WTC11 (cell line): ENCODE measurements at regions not wholly inside any gene's neighbourhood (a gene's known extent, or its start where the extent isn't known, plus 50 kb on each side); places are given as distances from the start of the nearest gene placed in this dataset.

Experiments
- ATAC-seq: fragments of 200-7000 bp; cut with Tn5 transposase; 2 replicates; pipeline ENCODE4 v1.10.0; 2021; ENCODE audit warnings: mild to moderate bottlenecking, moderate library complexity
- CTCF ChIA-PET: fragments of 300-600 bp; sonication (Branson Sonifier 250); formaldehyde crosslinking; loops from one replicate; lab custom pipeline; 2021; ENCODE audit warnings: antibody characterized with exemption; lab: Charles Lee
- POLR2A ChIA-PET: fragments of 350-600 bp; sonication (Branson Sonifier 250); formaldehyde crosslinking; loops from one replicate; lab custom pipeline; 2021; ENCODE audit warnings: antibody characterized with exemption; lab: Charles Lee
- DNase-seq: peaks from one replicate; pipeline ENCODE4 v3.0.0; 2021; ENCODE audit warnings: low spot score
- H3K27ac Mint-ChIP-seq: 2 replicates; pipeline ENCODE4 v1.8.0; 2021; ENCODE audit warnings: mixed read lengths
- H3K27me3 Mint-ChIP-seq: 2 replicates; pipeline ENCODE4 v1.8.0; 2021; ENCODE audit warnings: low read depth, mild to moderate bottlenecking, moderate library complexity, mixed read lengths
- H3K36me3 Mint-ChIP-seq: 2 replicates; pipeline ENCODE4 v1.8.0; 2021; ENCODE audit warnings: mixed read lengths
- H3K4me1 Mint-ChIP-seq: 2 replicates; pipeline ENCODE4 v1.8.0; 2022; ENCODE audit warnings: mixed read lengths
- H3K4me3 Mint-ChIP-seq: 2 replicates; pipeline ENCODE4 v1.8.0; 2021; ENCODE audit warnings: mild to moderate bottlenecking, moderate library complexity, mixed read lengths
- H3K9me3 Mint-ChIP-seq: 2 replicates; pipeline ENCODE4 v1.8.0; 2021; ENCODE audit warnings: mixed read lengths
- FOXK1 ChIP-seq: sonication (generic); formaldehyde crosslinking; IDR thresholded peaks from 2 replicates; pipeline ENCODE4 v1.8.0; 2022; ENCODE audit warnings: mild to moderate bottlenecking, moderate library complexity, missing genetic modification reagents
- GTF2I ChIP-seq: fragments of 250-450 bp; sonication (Bioruptor Pico); conservative IDR thresholded peaks from 2 replicates; pipeline ENCODE4 v1.4.0; 2021; ENCODE audit warnings: mild to moderate bottlenecking
- IRF2 ChIP-seq: sonication (generic); formaldehyde crosslinking; IDR thresholded peaks from 2 replicates; pipeline ENCODE4 v1.8.0; 2022; ENCODE audit warnings: low read depth, missing genetic modification reagents, borderline replicate concordance
- NR1H2 ChIP-seq: sonication (generic); formaldehyde crosslinking; IDR thresholded peaks from 2 replicates; pipeline ENCODE4 v1.9.0; 2021; ENCODE audit warnings: mild to moderate bottlenecking, moderate library complexity, missing genetic modification reagents
- NR2C2 ChIP-seq: sonication (generic); formaldehyde crosslinking; IDR thresholded peaks from 2 replicates; pipeline ENCODE4 v1.8.0; 2022; ENCODE audit warnings: mild to moderate bottlenecking, missing genetic modification reagents
- OVOL2 ChIP-seq: fragments of 250-450 bp; sonication (Bioruptor Pico); IDR thresholded peaks from 2 replicates; pipeline ENCODE4 v1.9.0; 2021; ENCODE audit warnings: mild to moderate bottlenecking, borderline replicate concordance
- PRRX2 ChIP-seq: fragments of 250-450 bp; sonication (Bioruptor Pico); IDR thresholded peaks from 2 replicates; pipeline ENCODE4 v1.8.0; 2021; ENCODE audit warnings: mild to moderate bottlenecking
- ZNF219 ChIP-seq: sonication (generic); formaldehyde crosslinking; IDR thresholded peaks from 2 replicates; pipeline ENCODE4 v1.8.0; 2023; ENCODE audit warnings: missing genetic modification reagents, mild to moderate bottlenecking, borderline replicate concordance
- ZNF423 ChIP-seq: fragments of 250-450 bp; sonication (Bioruptor Pico); IDR thresholded peaks from 2 replicates; pipeline ENCODE4 v2.1.2; 2022; ENCODE audit warnings: mild to moderate bottlenecking, moderate library complexity
- TF ChIP-seq, protein P1 (sequence below): sonication (generic); formaldehyde crosslinking; IDR thresholded peaks from 2 replicates; pipeline ENCODE4 v1.8.0; 2023; ENCODE audit warnings: missing genetic modification reagents, mild to moderate bottlenecking, borderline replicate concordance
- TF ChIP-seq, protein P2 (sequence below): fragments of 200-600 bp; IDR thresholded peaks from 2 replicates; pipeline ENCODE4 v1.8.0; 2022; ENCODE audit warnings: antibody characterized with exemption
- TF ChIP-seq, protein P3 (sequence below): fragments of 250-450 bp; sonication (Bioruptor Pico); IDR thresholded peaks from 2 replicates; pipeline ENCODE4 v1.9.0; 2021; ENCODE audit warnings: mild to moderate bottlenecking
- TF ChIP-seq, protein P4 (sequence below): sonication (generic); formaldehyde crosslinking; IDR thresholded peaks from 2 replicates; pipeline ENCODE4 v1.8.0; 2022; ENCODE audit warnings: mild to moderate bottlenecking, missing genetic modification reagents
- TF ChIP-seq, protein P5 (sequence below): sonication (generic); formaldehyde crosslinking; conservative IDR thresholded peaks from 2 replicates; pipeline ENCODE4 v1.8.1; 2022; ENCODE audit warnings: mild to moderate bottlenecking, missing genetic modification reagents
- TF ChIP-seq, protein P6 (sequence below): sonication (generic); formaldehyde crosslinking; IDR thresholded peaks from 2 replicates; pipeline ENCODE4 v1.8.1; 2022; ENCODE audit warnings: low read depth, missing genetic modification reagents, borderline replicate concordance
- TF ChIP-seq, protein P7 (sequence below): sonication (generic); formaldehyde crosslinking; IDR thresholded peaks from 2 replicates; pipeline ENCODE4 v1.8.1; 2022; ENCODE audit warnings: missing genetic modification reagents, borderline replicate concordance
- TF ChIP-seq, protein P8 (sequence below): fragments of 250-450 bp; sonication (Bioruptor Pico); IDR thresholded peaks from 2 replicates; pipeline ENCODE4 v1.8.0; 2021; ENCODE audit warnings: mild to moderate bottlenecking

DNA sequence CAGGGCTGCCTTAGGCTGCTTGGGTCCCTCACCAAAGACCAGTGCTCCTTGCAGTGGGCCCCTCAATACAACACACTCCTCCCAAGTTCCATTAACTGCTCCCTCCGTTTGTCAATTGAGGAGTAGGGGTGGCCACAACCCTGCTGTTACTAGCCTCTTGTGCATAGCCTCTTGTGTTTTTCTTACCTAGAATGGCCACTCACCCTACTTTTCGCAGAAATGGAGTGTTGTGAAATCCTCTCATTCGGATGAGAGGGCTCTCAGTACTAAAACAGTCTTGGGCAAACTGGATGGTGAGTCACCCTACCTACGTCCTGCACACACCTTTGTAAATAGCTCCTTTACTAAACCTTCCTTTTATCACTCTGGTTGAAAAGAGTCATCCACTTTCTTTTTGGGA, 253.9 kb downstream of the OSR1 start:
- CTCF ChIA-PET, result no interaction called here
- POLR2A ChIA-PET, result no interaction called here

More for the DNA sequence above, 253.9 kb downstream of the OSR1 start:
- 0 out of 2 replicates have a peak, but pooled peaks cover 2% of the 10 kb centered on the region for H3K4me1 Mint-ChIP-seq
- TF ChIP-seq ZNF423 (CRISPR knock-in tag) (no peak), IRF2 (CRISPR knock-in tag) (no peak), NR1H2 (CRISPR knock-in tag) (no peak), ZNF219 (no peak), PRRX2 (CRISPR knock-in tag) (no peak), FOXK1 (CRISPR knock-in tag) (no peak), OVOL2 (CRISPR knock-in tag) (no peak), NR2C2 (CRISPR knock-in tag) (no peak), GTF2I (CRISPR knock-in tag) (no peak)
- TF ChIP-seq, protein P1, sequence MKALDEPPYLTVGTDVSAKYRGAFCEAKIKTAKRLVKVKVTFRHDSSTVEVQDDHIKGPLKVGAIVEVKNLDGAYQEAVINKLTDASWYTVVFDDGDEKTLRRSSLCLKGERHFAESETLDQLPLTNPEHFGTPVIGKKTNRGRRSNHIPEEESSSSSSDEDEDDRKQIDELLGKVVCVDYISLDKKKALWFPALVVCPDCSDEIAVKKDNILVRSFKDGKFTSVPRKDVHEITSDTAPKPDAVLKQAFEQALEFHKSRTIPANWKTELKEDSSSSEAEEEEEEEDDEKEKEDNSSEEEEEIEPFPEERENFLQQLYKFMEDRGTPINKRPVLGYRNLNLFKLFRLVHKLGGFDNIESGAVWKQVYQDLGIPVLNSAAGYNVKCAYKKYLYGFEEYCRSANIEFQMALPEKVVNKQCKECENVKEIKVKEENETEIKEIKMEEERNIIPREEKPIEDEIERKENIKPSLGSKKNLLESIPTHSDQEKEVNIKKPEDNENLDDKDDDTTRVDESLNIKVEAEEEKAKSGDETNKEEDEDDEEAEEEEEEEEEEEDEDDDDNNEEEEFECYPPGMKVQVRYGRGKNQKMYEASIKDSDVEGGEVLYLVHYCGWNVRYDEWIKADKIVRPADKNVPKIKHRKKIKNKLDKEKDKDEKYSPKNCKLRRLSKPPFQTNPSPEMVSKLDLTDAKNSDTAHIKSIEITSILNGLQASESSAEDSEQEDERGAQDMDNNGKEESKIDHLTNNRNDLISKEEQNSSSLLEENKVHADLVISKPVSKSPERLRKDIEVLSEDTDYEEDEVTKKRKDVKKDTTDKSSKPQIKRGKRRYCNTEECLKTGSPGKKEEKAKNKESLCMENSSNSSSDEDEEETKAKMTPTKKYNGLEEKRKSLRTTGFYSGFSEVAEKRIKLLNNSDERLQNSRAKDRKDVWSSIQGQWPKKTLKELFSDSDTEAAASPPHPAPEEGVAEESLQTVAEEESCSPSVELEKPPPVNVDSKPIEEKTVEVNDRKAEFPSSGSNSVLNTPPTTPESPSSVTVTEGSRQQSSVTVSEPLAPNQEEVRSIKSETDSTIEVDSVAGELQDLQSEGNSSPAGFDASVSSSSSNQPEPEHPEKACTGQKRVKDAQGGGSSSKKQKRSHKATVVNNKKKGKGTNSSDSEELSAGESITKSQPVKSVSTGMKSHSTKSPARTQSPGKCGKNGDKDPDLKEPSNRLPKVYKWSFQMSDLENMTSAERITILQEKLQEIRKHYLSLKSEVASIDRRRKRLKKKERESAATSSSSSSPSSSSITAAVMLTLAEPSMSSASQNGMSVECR (CRISPR knock-in tag), result no peak
- TF ChIP-seq, protein P2, sequence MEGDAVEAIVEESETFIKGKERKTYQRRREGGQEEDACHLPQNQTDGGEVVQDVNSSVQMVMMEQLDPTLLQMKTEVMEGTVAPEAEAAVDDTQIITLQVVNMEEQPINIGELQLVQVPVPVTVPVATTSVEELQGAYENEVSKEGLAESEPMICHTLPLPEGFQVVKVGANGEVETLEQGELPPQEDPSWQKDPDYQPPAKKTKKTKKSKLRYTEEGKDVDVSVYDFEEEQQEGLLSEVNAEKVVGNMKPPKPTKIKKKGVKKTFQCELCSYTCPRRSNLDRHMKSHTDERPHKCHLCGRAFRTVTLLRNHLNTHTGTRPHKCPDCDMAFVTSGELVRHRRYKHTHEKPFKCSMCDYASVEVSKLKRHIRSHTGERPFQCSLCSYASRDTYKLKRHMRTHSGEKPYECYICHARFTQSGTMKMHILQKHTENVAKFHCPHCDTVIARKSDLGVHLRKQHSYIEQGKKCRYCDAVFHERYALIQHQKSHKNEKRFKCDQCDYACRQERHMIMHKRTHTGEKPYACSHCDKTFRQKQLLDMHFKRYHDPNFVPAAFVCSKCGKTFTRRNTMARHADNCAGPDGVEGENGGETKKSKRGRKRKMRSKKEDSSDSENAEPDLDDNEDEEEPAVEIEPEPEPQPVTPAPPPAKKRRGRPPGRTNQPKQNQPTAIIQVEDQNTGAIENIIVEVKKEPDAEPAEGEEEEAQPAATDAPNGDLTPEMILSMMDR, result no peak
- TF ChIP-seq, protein P3, sequence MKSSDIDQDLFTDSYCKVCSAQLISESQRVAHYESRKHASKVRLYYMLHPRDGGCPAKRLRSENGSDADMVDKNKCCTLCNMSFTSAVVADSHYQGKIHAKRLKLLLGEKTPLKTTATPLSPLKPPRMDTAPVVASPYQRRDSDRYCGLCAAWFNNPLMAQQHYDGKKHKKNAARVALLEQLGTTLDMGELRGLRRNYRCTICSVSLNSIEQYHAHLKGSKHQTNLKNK, result no peak
- TF ChIP-seq, protein P4, sequence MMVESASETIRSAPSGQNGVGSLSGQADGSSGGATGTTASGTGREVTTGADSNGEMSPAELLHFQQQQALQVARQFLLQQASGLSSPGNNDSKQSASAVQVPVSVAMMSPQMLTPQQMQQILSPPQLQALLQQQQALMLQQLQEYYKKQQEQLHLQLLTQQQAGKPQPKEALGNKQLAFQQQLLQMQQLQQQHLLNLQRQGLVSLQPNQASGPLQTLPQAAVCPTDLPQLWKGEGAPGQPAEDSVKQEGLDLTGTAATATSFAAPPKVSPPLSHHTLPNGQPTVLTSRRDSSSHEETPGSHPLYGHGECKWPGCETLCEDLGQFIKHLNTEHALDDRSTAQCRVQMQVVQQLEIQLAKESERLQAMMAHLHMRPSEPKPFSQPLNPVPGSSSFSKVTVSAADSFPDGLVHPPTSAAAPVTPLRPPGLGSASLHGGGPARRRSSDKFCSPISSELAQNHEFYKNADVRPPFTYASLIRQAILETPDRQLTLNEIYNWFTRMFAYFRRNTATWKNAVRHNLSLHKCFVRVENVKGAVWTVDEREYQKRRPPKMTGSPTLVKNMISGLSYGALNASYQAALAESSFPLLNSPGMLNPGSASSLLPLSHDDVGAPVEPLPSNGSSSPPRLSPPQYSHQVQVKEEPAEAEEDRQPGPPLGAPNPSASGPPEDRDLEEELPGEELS (CRISPR knock-in tag), result no peak
- TF ChIP-seq, protein P5, sequence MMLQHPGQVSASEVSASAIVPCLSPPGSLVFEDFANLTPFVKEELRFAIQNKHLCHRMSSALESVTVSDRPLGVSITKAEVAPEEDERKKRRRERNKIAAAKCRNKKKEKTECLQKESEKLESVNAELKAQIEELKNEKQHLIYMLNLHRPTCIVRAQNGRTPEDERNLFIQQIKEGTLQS, result no peak
- TF ChIP-seq, protein P6, sequence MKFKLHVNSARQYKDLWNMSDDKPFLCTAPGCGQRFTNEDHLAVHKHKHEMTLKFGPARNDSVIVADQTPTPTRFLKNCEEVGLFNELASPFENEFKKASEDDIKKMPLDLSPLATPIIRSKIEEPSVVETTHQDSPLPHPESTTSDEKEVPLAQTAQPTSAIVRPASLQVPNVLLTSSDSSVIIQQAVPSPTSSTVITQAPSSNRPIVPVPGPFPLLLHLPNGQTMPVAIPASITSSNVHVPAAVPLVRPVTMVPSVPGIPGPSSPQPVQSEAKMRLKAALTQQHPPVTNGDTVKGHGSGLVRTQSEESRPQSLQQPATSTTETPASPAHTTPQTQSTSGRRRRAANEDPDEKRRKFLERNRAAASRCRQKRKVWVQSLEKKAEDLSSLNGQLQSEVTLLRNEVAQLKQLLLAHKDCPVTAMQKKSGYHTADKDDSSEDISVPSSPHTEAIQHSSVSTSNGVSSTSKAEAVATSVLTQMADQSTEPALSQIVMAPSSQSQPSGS (CRISPR knock-in tag), result no peak
- TF ChIP-seq, protein P7, sequence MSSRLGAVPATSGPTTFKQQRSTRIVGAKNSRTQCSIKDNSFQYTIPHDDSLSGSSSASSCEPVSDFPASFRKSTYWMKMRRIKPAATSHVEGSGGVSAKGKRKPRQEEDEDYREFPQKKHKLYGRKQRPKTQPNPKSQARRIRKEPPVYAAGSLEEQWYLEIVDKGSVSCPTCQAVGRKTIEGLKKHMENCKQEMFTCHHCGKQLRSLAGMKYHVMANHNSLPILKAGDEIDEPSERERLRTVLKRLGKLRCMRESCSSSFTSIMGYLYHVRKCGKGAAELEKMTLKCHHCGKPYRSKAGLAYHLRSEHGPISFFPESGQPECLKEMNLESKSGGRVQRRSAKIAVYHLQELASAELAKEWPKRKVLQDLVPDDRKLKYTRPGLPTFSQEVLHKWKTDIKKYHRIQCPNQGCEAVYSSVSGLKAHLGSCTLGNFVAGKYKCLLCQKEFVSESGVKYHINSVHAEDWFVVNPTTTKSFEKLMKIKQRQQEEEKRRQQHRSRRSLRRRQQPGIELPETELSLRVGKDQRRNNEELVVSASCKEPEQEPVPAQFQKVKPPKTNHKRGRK (CRISPR knock-in tag), result no peak
- TF ChIP-seq, protein P8, sequence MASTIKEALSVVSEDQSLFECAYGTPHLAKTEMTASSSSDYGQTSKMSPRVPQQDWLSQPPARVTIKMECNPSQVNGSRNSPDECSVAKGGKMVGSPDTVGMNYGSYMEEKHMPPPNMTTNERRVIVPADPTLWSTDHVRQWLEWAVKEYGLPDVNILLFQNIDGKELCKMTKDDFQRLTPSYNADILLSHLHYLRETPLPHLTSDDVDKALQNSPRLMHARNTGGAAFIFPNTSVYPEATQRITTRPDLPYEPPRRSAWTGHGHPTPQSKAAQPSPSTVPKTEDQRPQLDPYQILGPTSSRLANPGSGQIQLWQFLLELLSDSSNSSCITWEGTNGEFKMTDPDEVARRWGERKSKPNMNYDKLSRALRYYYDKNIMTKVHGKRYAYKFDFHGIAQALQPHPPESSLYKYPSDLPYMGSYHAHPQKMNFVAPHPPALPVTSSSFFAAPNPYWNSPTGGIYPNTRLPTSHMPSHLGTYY (CRISPR knock-in tag), result no peak
- no peaks in the 10 kb centered on the region for H3K27me3 Mint-ChIP-seq
- ATAC-seq, result no peak
- H3K4me3 Mint-ChIP-seq, result no peak overlapping the region
- H3K9me3 Mint-ChIP-seq, result peaks cover 3% of the 10 kb centered on the region; the same call in 1 of the 2 replicates
- H3K27ac Mint-ChIP-seq, result no peak overlapping the region
- no peaks in the 10 kb centered on the region for H3K36me3 Mint-ChIP-seq
- DNase-seq, result no peak
